IMR-90 (cell line): ENCODE measurements at regions not wholly inside any gene's neighbourhood (a gene's known extent, or its start where the extent isn't known, plus 50 kb on each side); places are given as distances from the start of the nearest gene placed in this dataset.

Experiments used
- MAFK ChIP-seq: IDR thresholded peaks from 2 replicates; pipeline ENCODE4 v1.6.1; 2012; ENCODE audit warnings: low read depth, low read length, improper control_type of control experiment
- MAZ ChIP-seq: IDR thresholded peaks from 2 replicates; pipeline ENCODE4 v1.6.1; 2012; ENCODE audit warnings: low read depth, mild to moderate bottlenecking, low read length, improper control_type of control experiment, moderate library complexity, borderline replicate concordance
- NFE2L2 ChIP-seq: fragments of 150-350 bp; IDR thresholded peaks from 2 replicates; pipeline ENCODE4 v1.6.1; 2016; ENCODE audit warnings: low read depth, mild to moderate bottlenecking, low read length
- POLR2A ChIP-seq: IDR thresholded peaks from 2 replicates; pipeline ENCODE4 v1.6.1; 2012; ENCODE audit warnings: mild to moderate bottlenecking, low read depth, low read length
- RAD21 ChIP-seq: IDR thresholded peaks from 2 replicates; pipeline ENCODE4 v1.6.1; 2012; ENCODE audit warnings: low read length, improper control_type of control experiment
- RFX5 ChIP-seq: IDR thresholded peaks from 2 replicates; pipeline ENCODE4 v1.8.0; 2012; ENCODE audit warnings: low read depth, mild to moderate bottlenecking, low read length, moderate library complexity
- SMC3 ChIP-seq: fragments of 150-350 bp; IDR thresholded peaks from 2 replicates; pipeline ENCODE4 v1.6.1; 2016; ENCODE audit warnings: low read depth, mild to moderate bottlenecking, antibody characterized with exemption, low read length, moderate library complexity
- TF ChIP-seq, protein P1 (sequence below): conservative IDR thresholded peaks from 2 replicates; pipeline ENCODE4 v1.5.1; 2012; ENCODE audit warnings: mild to moderate bottlenecking, low read depth, low read length, improper control_type of control experiment
- TF ChIP-seq, protein P2 (sequence below): fragments of 150-350 bp; IDR thresholded peaks from 2 replicates; pipeline ENCODE4 v1.6.1; 2017; ENCODE audit warnings: mild to moderate bottlenecking, antibody characterized with exemption, low read length, low read depth

DNA sequence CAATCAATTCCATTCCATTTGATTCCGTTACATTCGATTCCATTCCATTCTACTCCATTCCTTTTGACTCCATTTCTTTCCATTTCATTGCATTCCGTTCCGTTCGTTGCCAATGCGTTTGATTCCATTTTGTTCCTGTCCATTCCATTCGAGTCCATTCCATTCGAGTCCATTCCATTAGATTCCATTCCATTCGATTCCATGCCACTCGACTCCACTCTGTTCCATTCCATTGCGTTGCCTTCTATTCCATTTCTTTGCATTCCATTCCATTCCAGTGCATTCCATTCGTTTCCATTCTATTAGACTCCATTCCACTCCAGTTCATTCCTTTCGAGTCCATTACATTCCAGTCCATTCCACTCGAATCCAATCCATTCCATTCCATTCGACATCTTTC, 2587.5 kb upstream of the TPTE start:
- TF ChIP-seq, protein P1, sequence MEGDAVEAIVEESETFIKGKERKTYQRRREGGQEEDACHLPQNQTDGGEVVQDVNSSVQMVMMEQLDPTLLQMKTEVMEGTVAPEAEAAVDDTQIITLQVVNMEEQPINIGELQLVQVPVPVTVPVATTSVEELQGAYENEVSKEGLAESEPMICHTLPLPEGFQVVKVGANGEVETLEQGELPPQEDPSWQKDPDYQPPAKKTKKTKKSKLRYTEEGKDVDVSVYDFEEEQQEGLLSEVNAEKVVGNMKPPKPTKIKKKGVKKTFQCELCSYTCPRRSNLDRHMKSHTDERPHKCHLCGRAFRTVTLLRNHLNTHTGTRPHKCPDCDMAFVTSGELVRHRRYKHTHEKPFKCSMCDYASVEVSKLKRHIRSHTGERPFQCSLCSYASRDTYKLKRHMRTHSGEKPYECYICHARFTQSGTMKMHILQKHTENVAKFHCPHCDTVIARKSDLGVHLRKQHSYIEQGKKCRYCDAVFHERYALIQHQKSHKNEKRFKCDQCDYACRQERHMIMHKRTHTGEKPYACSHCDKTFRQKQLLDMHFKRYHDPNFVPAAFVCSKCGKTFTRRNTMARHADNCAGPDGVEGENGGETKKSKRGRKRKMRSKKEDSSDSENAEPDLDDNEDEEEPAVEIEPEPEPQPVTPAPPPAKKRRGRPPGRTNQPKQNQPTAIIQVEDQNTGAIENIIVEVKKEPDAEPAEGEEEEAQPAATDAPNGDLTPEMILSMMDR, result no peak
- TF ChIP-seq RAD21 (no peak), NFE2L2 (no peak), RFX5 (no peak), POLR2A (no peak), SMC3 (no peak), MAZ (no peak), MAFK (no peak)
- TF ChIP-seq, protein P2, sequence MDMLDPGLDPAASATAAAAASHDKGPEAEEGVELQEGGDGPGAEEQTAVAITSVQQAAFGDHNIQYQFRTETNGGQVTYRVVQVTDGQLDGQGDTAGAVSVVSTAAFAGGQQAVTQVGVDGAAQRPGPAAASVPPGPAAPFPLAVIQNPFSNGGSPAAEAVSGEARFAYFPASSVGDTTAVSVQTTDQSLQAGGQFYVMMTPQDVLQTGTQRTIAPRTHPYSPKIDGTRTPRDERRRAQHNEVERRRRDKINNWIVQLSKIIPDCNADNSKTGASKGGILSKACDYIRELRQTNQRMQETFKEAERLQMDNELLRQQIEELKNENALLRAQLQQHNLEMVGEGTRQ, result no peak
